K562 (cell line): ENCODE measurements at regions not wholly inside any gene's neighbourhood (a gene's known extent, or its start where the extent isn't known, plus 50 kb on each side); places are given as distances from the start of the nearest gene placed in this dataset.

Source experiments
- ATAC-seq: fragments of 200-7000 bp; cut with Tn5 transposase; 3 replicates; pipeline ENCODE4 v1.9.1; 2020; ENCODE audit warnings: moderate library complexity
- BruUV-seq: library from RNA; stranded (reverse); fragments of 400-500 nt; replicated peaks from 2 replicates; lab custom pipeline; 2021; lab: Mats Ljungman, UMichigan
- CTCF ChIA-PET: fragments of 300-600 bp; formaldehyde crosslinking; extraction: SDS; loops from one replicate; lab custom pipeline; 2021; ENCODE audit warnings: low intra/inter-chr PET ratio; lab: Yijun Ruan, JAX
- POLR2A ChIA-PET: fragments of 300-600, 350-650 bp; sonication (Branson Sonifier 250); formaldehyde crosslinking; extraction: SDS; loops from one replicate; lab custom pipeline; 2021; ENCODE audit warnings: antibody characterized with exemption, inconsistent platforms; lab: Yijun Ruan, JAX
- DNase-seq, 4 experiments: peaks; one replicate each; pipeline versions ENCODE4 v3.0.0 to v3.0.0-alpha.2; 2011 to 2018; ENCODE audit warnings: low spot score in 3 of 4, mixed read lengths in 3 of 4; ENCODE audit errors: extremely low read depth in 1 of 4
- FAIRE-seq: peaks from 2 replicates; lab custom pipeline; 2011; peaks lifted over from hg19 to GRCh38; lab: Jason Lieb, UNC
- H2AFZ ChIP-seq: 2 replicates; pipeline ENCODE4 v1.6.0; 2011; ENCODE audit warnings: low read depth, low read length, control low read depth, inconsistent platforms
- H3K27ac ChIP-seq: fragments of 200-600 bp; 3 replicates; pipeline ENCODE4 v1.8.0; 2011; ENCODE audit warnings: low read depth, mild to moderate bottlenecking, control low read depth, inconsistent platforms, low read length, moderate library complexity, mixed read lengths; ENCODE audit errors: extremely low read depth
- H3K27me3 ChIP-seq, 2 experiments: fragments of 300-600 bp in 1 of 2; 2 replicates in 1 of 2; 3 replicates in 1 of 2; pipeline versions ENCODE4 v1.6.0 to v1.8.0; 2011; ENCODE audit warnings: inconsistent platforms in 2 of 2, low read length in 2 of 2, mild to moderate bottlenecking in 1 of 2, mixed read lengths in 1 of 2, moderate library complexity in 1 of 2; ENCODE audit not compliant: control insufficient read depth in 2 of 2, insufficient read depth in 2 of 2
- H3K36me3 ChIP-seq: fragments of 300-600 bp; 3 replicates; pipeline ENCODE4 v1.8.0; 2011; ENCODE audit warnings: mild to moderate bottlenecking, low read length, inconsistent platforms; ENCODE audit not compliant: control insufficient read depth, insufficient read depth
- H3K4me1 ChIP-seq, 2 experiments: fragments of 200-600 bp in 1 of 2; replicated peaks in 1 of 2; 2 replicates in 1 of 2; 3 replicates in 1 of 2; pipeline versions ENCODE4 v1.5.1 to v1.8.0; 2011; ENCODE audit warnings: inconsistent platforms in 2 of 2, low read length in 2 of 2, mild to moderate bottlenecking in 1 of 2, mixed read lengths in 1 of 2, moderate library complexity in 1 of 2; ENCODE audit not compliant: control insufficient read depth in 2 of 2, insufficient read depth in 2 of 2
- H3K4me2 ChIP-seq: 2 replicates; pipeline ENCODE4 v1.6.1; 2011; ENCODE audit warnings: low read length, control low read depth, inconsistent platforms, mixed read lengths; ENCODE audit not compliant: insufficient read depth
- H3K4me3 ChIP-seq: fragments of 200-600 bp; sonication (generic), shearing (Covaris generic); 2 replicates; pipeline ENCODE4 v1.5.1; 2016; ENCODE audit warnings: control low read depth, inconsistent platforms
- H3K79me2 ChIP-seq: fragments of 200-600 bp; 3 replicates; pipeline ENCODE4 v1.8.0; 2011; ENCODE audit warnings: low read length, inconsistent platforms; ENCODE audit not compliant: control insufficient read depth, insufficient read depth
- H3K9ac ChIP-seq, 2 experiments: 2 replicates each; pipeline versions ENCODE4 v1.6.0 to v1.6.1; 2011; ENCODE audit warnings: low read depth in 2 of 2, low read length in 2 of 2, control low read depth in 1 of 2, inconsistent platforms in 1 of 2, mild to moderate bottlenecking in 1 of 2, mixed read lengths in 1 of 2; ENCODE audit not compliant: insufficient read depth in 1 of 2
- H3K9me1 ChIP-seq: one replicate; pipeline ENCODE4 v1.6.0; 2011; ENCODE audit warnings: inconsistent platforms, mild to moderate bottlenecking, low read length, moderate library complexity; ENCODE audit not compliant: control insufficient read depth, insufficient read depth
- H3K9me3 ChIP-seq: replicated peaks from 2 replicates; pipeline ENCODE4 v1.5.1; 2011; ENCODE audit warnings: low read depth, low read length, inconsistent platforms; ENCODE audit not compliant: control insufficient read depth, insufficient read depth
- H4K20me1 ChIP-seq: replicated peaks from 2 replicates; pipeline ENCODE4 v1.6.1; 2011; ENCODE audit warnings: low read length, inconsistent platforms, mixed read lengths; ENCODE audit not compliant: control insufficient read depth, insufficient read depth
- BDP1 ChIP-seq: IDR thresholded peaks from 3 replicates; pipeline ENCODE4 v1.6.1; 2011; ENCODE audit not compliant: insufficient read length, insufficient read depth
- CTCFL ChIP-seq: IDR thresholded peaks from 2 replicates; pipeline ENCODE4 v1.6.1; 2011; ENCODE audit warnings: borderline replicate concordance, low read depth, mild to moderate bottlenecking, moderate library complexity, low read length; ENCODE audit not compliant: insufficient read depth, poor library complexity, severe bottlenecking
- HDAC3 ChIP-seq: fragments of 450-650 bp; IDR thresholded peaks from 2 replicates; pipeline ENCODE4 v1.6.1; 2018; ENCODE audit warnings: borderline replicate concordance, mild to moderate bottlenecking, moderate library complexity; ENCODE audit not compliant: partially characterized antibody
- MAFF ChIP-seq: IDR thresholded peaks from 2 replicates; pipeline ENCODE4 v1.6.1; 2012; ENCODE audit warnings: low read length, improper control_type of control experiment
- MCM2 ChIP-seq: fragments of 450-650 bp; IDR thresholded peaks from 2 replicates; pipeline ENCODE4 v1.6.1; 2017; ENCODE audit warnings: low read depth, mild to moderate bottlenecking
- NFIC ChIP-seq: fragments of 450-650 bp; IDR thresholded peaks from 2 replicates; pipeline ENCODE4 v1.6.1; 2017; ENCODE audit warnings: mild to moderate bottlenecking, inconsistent platforms
- PRMT5 ChIP-seq: sonication (generic); formaldehyde crosslinking; IDR thresholded peaks from 2 replicates; pipeline ENCODE4 v1.5.0; 2020; ENCODE audit warnings: missing genetic modification reagents
- PRPF4 ChIP-seq: fragments of 200-400 bp; formaldehyde crosslinking; IDR thresholded peaks from one replicate; pipeline ENCODE4 v1.6.1; 2017; ENCODE audit warnings: low read length, low read depth, mild to moderate bottlenecking; ENCODE audit not compliant: insufficient read depth, poor library complexity, severe bottlenecking
- PYGO2 ChIP-seq: fragments of 450-650 bp; IDR thresholded peaks from 2 replicates; pipeline ENCODE4 v1.6.1; 2016; ENCODE audit warnings: mild to moderate bottlenecking, missing genetic modification characterization, moderate library complexity, missing compliant biosample characterization
- RBM14 ChIP-seq: fragments of 200-400 bp; formaldehyde crosslinking; IDR thresholded peaks from 2 replicates; pipeline ENCODE4 v1.6.1; 2018; ENCODE audit warnings: low read depth, mild to moderate bottlenecking, low read length, moderate library complexity, borderline replicate concordance; ENCODE audit not compliant: insufficient read depth
- SETDB1 ChIP-seq: IDR thresholded peaks from one replicate; pipeline ENCODE4 v1.6.1; 2012; ENCODE audit warnings: low read length, control low read depth, inconsistent platforms
- SOX6 ChIP-seq: fragments of 450-650 bp; IDR thresholded peaks from 2 replicates; pipeline ENCODE4 v1.6.1; 2014; ENCODE audit warnings: mild to moderate bottlenecking
- ZNF12 ChIP-seq: sonication (generic); formaldehyde crosslinking; IDR thresholded peaks from 2 replicates; pipeline ENCODE4 v1.4.0; 2020; ENCODE audit warnings: mild to moderate bottlenecking, missing genetic modification reagents
- ZNF146 ChIP-seq: IDR thresholded peaks from one replicate; pipeline ENCODE4 v1.6.1; 2018; ENCODE audit warnings: missing compliant biosample characterization; ENCODE audit not compliant: unreplicated experiment
- ZNF175 ChIP-seq: fragments of 200-800 bp; sonication (Bioruptor generic); IDR thresholded peaks from 2 replicates; pipeline ENCODE4 v1.6.1; 2016; ENCODE audit warnings: low read depth, mild to moderate bottlenecking, missing genetic modification characterization, missing compliant biosample characterization
- ZNF551 ChIP-seq: fragments of 250-450 bp; sonication (Bioruptor Pico); IDR thresholded peaks from 2 replicates; pipeline ENCODE4 v1.5.0; 2021; ENCODE audit warnings: mild to moderate bottlenecking, moderate library complexity
- ZNF589 ChIP-seq: fragments of 200-800 bp; sonication (Bioruptor generic); IDR thresholded peaks from 2 replicates; pipeline ENCODE4 v1.6.1; 2016; ENCODE audit warnings: low read depth, missing genetic modification characterization, missing compliant biosample characterization
- ZNF668 ChIP-seq: fragments of 250-450 bp; sonication (Bioruptor Pico); IDR thresholded peaks from 2 replicates; pipeline ENCODE4 v1.8.0; 2022; ENCODE audit warnings: mild to moderate bottlenecking, inconsistent platforms
- WGBS: fragments of 100-300 bp; shearing (Covaris generic); methylation state at CpG from one replicate; pipeline ENCODE4 v1.1.6; 2016; ENCODE audit warnings: low coverage, mixed read lengths; ENCODE audit not compliant: insufficient coverage; ENCODE audit errors: missing lambda C conversion rate; 5-methylcytosine and 5-hydroxymethylcytosine counted together
- in situ Hi-C: fragments of 300-500 bp; cut with MboI; formaldehyde crosslinking; loops from 4 replicates; pipeline ENCODE4 v1.15.0; 2018; ENCODE audit warnings: inconsistent platforms, mixed read lengths
- intact Hi-C: fragments of 100-400 bp; cut with micrococcal nuclease; formaldehyde crosslinking; loops from 2 replicates; pipeline ENCODE4 v1.14.2; 2022

DNA sequence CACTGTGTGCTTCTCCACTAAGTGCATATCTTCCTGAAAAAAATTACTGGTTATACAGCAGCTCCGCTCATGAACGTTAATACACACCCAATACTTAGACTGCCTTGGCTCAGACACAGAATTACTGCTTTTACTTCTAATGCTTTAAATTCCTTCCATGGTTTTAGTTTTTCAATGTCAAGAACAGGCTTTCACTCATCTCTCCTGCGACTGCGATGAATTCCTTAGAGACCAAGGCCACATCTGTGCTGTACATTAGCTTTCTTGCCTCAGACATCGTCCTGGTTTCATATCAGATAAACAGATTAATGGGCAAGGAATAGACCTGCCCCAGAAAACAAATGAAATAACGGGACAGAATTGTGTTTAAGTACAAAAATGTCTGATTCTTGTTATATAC is 120.2 kb downstream of the CYP26A1 start:
- Histone ChIP-seq H3K36me3 (no peaks in the 10 kb centered on the region), H3K9me1 (no peaks in the 10 kb centered on the region), H3K9ac (no peak overlapping the region), H4K20me1 (no peaks in the 10 kb centered on the region), H3K4me1 (no peaks in the 10 kb centered on the region; a peak in 1 of 5 replicates), H3K9me3 (no peaks in the 10 kb centered on the region), H3K4me3 (no peak overlapping the region), H3K27ac (no peak overlapping the region), H3K79me2 (no peaks in the 10 kb centered on the region), H3K27me3 (no peaks in the 10 kb centered on the region), H3K4me2 (no peak overlapping the region), H2AFZ (no peak overlapping the region)
- CTCF ChIA-PET: no interaction called here
- ATAC-seq (no peak), FAIRE-seq (no peak), DNase-seq (no peak)
- TF ChIP-seq ZNF589 (CRISPR knock-in tag) (no peak), PYGO2 (no peak), ZNF175 (CRISPR knock-in tag) (no peak), MCM2 (no peak), PRMT5 (CRISPR knock-in tag) (no peak), RBM14 (no peak), SETDB1 (no peak), ZNF12 (no peak), ZNF146 (CRISPR knock-in tag) (no peak), MAFF (no peak), ZNF551 (CRISPR knock-in tag) (no peak), BDP1 (no peak), SOX6 (no peak), NFIC (no peak), CTCFL (no peak), HDAC3 (no peak), ZNF668 (no peak), PRPF4 (no peak)
- WGBS: 3% methylated on average over 6 of the region's 6 CpGs
- POLR2A ChIA-PET: no interaction called here
- in situ Hi-C loops (no loop called here), intact Hi-C loops (no loop called here)
- no TSS peak for BruUV-seq
